HEK293 (cell line): ENCODE measurements at regions not wholly inside any gene's neighbourhood (a gene's known extent, or its start where the extent isn't known, plus 50 kb on each side); places are given as distances from the start of the nearest gene placed in this dataset.

Experiments
- SP7 ChIP-seq: fragments of 450-650 bp; formaldehyde crosslinking; IDR thresholded peaks from 2 replicates; pipeline ENCODE4 v1.5.1; 2016; ENCODE audit warnings: missing biosample characterization, missing genetic modification characterization
- ZNF146 ChIP-seq: fragments of 450-650 bp; formaldehyde crosslinking; IDR thresholded peaks from 2 replicates; pipeline ENCODE4 v1.5.1; 2016; ENCODE audit warnings: missing biosample characterization, missing genetic modification characterization
- ZNF274 ChIP-seq, 2 experiments: fragments of 200-500 bp in 1 of 2; fragments of 450-650 bp in 1 of 2; sonication (Bioruptor generic) in 1 of 2; formaldehyde crosslinking in 1 of 2; IDR thresholded peaks; 2 replicates each; pipeline versions ENCODE4 v1.5.1 to v1.6.1; 2014 to 2016; ENCODE audit warnings: borderline replicate concordance in 1 of 2, inconsistent platforms in 1 of 2, low read length in 1 of 2, missing biosample characterization in 1 of 2, missing genetic modification characterization in 1 of 2
- ZNF350 ChIP-seq: fragments of 450-650 bp; formaldehyde crosslinking; IDR thresholded peaks from 2 replicates; pipeline ENCODE4 v1.5.0; 2017; ENCODE audit warnings: missing biosample characterization, mild to moderate bottlenecking, missing genetic modification characterization
- ZNF501 ChIP-seq: fragments of 450-650 bp; formaldehyde crosslinking; IDR thresholded peaks from 2 replicates; pipeline ENCODE4 v1.5.1; 2016; ENCODE audit warnings: missing biosample characterization, missing genetic modification characterization
- ZNF549 ChIP-seq: fragments of 450-650 bp; IDR thresholded peaks from 2 replicates; pipeline ENCODE4 v1.5.1; 2018; ENCODE audit warnings: missing biosample characterization, missing genetic modification characterization, mild to moderate bottlenecking, inconsistent platforms, moderate library complexity
- ZNF571 ChIP-seq: fragments of 450-650 bp; formaldehyde crosslinking; IDR thresholded peaks from 2 replicates; pipeline ENCODE4 v1.5.0; 2017; ENCODE audit warnings: missing biosample characterization, missing genetic modification characterization
- ZNF654 ChIP-seq: fragments of 450-650 bp; formaldehyde crosslinking; IDR thresholded peaks from 2 replicates; pipeline ENCODE4 v1.5.1; 2016; ENCODE audit warnings: low read depth, missing biosample characterization, missing genetic modification characterization
- ZSCAN16 ChIP-seq: fragments of 450-650 bp; formaldehyde crosslinking; IDR thresholded peaks from 2 replicates; pipeline ENCODE4 v1.5.1; 2016; ENCODE audit warnings: missing biosample characterization, missing genetic modification characterization
- ZSCAN30 ChIP-seq: fragments of 450-650 bp; IDR thresholded peaks from 2 replicates; pipeline ENCODE4 v1.5.1; 2018; ENCODE audit warnings: missing biosample characterization, mild to moderate bottlenecking, missing genetic modification characterization, moderate library complexity
- TF ChIP-seq, protein P1 (sequence below): fragments of 450-650 bp; formaldehyde crosslinking; IDR thresholded peaks from 2 replicates; pipeline ENCODE4 v1.5.1; 2016; ENCODE audit warnings: missing biosample characterization, missing genetic modification characterization

DNA sequence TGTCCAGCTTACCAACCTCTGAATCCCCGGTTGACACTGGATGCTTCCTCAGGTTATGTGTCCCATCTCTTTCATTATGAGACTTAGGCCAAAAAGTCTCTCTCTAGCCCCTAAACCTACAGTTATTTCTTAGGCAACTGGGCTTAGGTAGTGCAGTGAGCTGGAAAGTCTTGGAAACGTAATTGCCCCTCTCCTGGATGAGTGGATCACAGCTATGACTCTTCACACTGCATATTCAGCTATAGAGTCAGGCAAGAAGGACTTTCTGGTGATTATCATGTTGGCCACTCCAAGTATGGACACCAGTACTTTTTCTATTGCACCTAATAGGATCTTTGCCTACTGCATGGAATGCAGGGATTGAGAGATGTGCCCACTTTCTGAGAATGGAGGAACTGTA lies 458.3 kb upstream of the CELF4 start:
- TF ChIP-seq ZNF501 (tag by site-specific recombination), result no peak
- no peak for TF ChIP-seq ZSCAN16 (tag by site-specific recombination)
- TF ChIP-seq ZNF571, result no peak
- no peak for TF ChIP-seq ZNF654 (tag by site-specific recombination)
- TF ChIP-seq, protein P1, sequence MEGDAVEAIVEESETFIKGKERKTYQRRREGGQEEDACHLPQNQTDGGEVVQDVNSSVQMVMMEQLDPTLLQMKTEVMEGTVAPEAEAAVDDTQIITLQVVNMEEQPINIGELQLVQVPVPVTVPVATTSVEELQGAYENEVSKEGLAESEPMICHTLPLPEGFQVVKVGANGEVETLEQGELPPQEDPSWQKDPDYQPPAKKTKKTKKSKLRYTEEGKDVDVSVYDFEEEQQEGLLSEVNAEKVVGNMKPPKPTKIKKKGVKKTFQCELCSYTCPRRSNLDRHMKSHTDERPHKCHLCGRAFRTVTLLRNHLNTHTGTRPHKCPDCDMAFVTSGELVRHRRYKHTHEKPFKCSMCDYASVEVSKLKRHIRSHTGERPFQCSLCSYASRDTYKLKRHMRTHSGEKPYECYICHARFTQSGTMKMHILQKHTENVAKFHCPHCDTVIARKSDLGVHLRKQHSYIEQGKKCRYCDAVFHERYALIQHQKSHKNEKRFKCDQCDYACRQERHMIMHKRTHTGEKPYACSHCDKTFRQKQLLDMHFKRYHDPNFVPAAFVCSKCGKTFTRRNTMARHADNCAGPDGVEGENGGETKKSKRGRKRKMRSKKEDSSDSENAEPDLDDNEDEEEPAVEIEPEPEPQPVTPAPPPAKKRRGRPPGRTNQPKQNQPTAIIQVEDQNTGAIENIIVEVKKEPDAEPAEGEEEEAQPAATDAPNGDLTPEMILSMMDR, result no peak
- TF ChIP-seq ZNF146, result no peak
- TF ChIP-seq ZNF350 (tag by site-specific recombination), result no peak
- TF ChIP-seq ZSCAN30 (tag by site-specific recombination), result no peak
- TF ChIP-seq SP7 (tag by site-specific recombination), result no peak
- no peak for TF ChIP-seq ZNF549 (tag by site-specific recombination)
- TF ChIP-seq ZNF274 (IDR thresholded peaks at IDR 0.05; ENCODE audit: low read length), result no peak
- TF ChIP-seq ZNF274 (tag by site-specific recombination; IDR thresholded peaks at IDR 0.05; ENCODE audit: borderline replicate concordance), result no peak
